OCI-LY1 (cell line): ENCODE measurements at regions not wholly inside any gene's neighbourhood (a gene's known extent, or its start where the extent isn't known, plus 50 kb on each side); places are given as distances from the start of the nearest gene placed in this dataset.

Experiments used
- EZH2 ChIP-seq: fragments of 200-600 bp; sonication (generic), shearing (Covaris generic); IDR thresholded peaks from 2 replicates; pipeline ENCODE4 v1.8.0; 2017; ENCODE audit warnings: borderline replicate concordance, mixed run types, mild to moderate bottlenecking, antibody characterized with exemption, low read length, moderate library complexity, mixed read lengths
- TF ChIP-seq, protein P1 (sequence below): fragments of 200-600 bp; sonication (generic), shearing (Covaris generic); IDR thresholded peaks from 2 replicates; pipeline ENCODE4 v1.5.1; 2017; ENCODE audit warnings: mild to moderate bottlenecking, antibody characterized with exemption, low read length, moderate library complexity, mixed read lengths

DNA sequence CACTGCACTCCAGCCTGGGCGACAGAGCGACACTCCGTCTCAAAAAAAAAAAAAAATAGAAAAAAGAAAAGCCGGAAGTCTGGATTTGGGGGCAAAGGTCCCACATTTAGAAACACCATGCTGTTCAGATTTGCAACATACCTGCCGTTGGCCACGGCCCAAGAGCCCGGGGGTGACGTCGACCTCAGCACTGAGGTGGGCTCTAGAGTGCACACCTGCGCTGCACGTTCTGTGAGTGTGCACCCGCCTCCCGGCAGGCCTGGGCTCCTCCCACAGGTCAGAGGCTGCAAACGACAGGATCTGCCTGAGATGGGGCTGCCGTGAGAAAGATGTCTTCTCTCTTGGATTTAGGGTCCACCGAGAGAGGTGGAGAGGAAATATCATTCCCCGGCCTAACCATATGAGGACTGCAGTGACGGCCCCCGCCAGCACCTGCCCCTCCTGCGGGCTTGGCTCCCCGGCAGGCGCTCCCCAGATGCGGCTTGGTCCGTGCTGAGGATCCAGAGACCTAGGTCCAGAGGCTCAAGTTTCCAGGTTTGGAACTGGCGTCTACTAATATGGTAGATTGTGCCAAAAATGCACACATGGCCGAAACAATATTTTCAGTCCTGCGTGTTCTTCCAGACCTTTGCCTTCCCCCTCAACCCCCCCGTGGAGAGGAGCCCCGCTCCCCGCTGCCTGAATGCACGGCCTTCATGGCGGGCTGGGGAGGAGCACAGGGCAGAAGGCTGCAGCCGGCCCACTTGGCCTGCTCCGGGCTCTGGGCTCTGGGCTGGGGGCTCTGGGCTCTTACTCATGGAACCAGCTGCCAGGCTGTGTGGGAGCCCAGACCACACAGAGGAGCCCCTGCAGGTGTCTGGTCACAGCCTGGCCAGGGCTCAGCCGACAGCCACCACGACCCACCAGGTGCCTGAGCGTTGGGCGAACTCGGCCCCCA, 58.8 kb upstream of the FBRSL1 start:
- TF ChIP-seq, protein P1, sequence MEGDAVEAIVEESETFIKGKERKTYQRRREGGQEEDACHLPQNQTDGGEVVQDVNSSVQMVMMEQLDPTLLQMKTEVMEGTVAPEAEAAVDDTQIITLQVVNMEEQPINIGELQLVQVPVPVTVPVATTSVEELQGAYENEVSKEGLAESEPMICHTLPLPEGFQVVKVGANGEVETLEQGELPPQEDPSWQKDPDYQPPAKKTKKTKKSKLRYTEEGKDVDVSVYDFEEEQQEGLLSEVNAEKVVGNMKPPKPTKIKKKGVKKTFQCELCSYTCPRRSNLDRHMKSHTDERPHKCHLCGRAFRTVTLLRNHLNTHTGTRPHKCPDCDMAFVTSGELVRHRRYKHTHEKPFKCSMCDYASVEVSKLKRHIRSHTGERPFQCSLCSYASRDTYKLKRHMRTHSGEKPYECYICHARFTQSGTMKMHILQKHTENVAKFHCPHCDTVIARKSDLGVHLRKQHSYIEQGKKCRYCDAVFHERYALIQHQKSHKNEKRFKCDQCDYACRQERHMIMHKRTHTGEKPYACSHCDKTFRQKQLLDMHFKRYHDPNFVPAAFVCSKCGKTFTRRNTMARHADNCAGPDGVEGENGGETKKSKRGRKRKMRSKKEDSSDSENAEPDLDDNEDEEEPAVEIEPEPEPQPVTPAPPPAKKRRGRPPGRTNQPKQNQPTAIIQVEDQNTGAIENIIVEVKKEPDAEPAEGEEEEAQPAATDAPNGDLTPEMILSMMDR: no peak
- TF ChIP-seq EZH2: no peak
